ENCODE measurements at regions not wholly inside any gene's neighbourhood (a gene's known extent, or its start where the extent isn't known, plus 50 kb on each side); places are given as distances from the start of the nearest gene placed in this dataset.

GRCh38 chr13:90355162-90355751, 992.2 kb upstream of the MIR17HG start:
- no peak for DNase-seq (ENCODE audit: low spot score in 2 of 2)
- no peaks in the 10 kb centered on the region for H3K27me3 ChIP-seq
- H3K4me3 ChIP-seq = no peak overlapping the region
- intact Hi-C loops (cut with DNase I) = no loop called here
- no peak for TF ChIP-seq CTCF (IDR thresholded peaks at IDR 0.05)
- no peaks in the 10 kb centered on the region for H3K36me3 ChIP-seq
- H3K9me3 ChIP-seq = no peaks in the 10 kb centered on the region
- H3K27ac ChIP-seq = no peak overlapping the region
- no peaks in the 10 kb centered on the region for H3K4me1 ChIP-seq

- intact Hi-C loops (cut with DNase I) = no loop called here
- H3K27me3 ChIP-seq = no peaks in the 10 kb centered on the region
- H3K27ac ChIP-seq = no peak overlapping the region
- H3K4me3 ChIP-seq = no peak overlapping the region
- no peak for TF ChIP-seq CTCF (IDR thresholded peaks at IDR 0.05)
- H3K36me3 ChIP-seq = no peaks in the 10 kb centered on the region
- DNase-seq (ENCODE audit: low spot score in 2 of 2) = no peak
- no peaks in the 10 kb centered on the region for H3K4me1 ChIP-seq
- H3K9me3 ChIP-seq = no peaks in the 10 kb centered on the region
These were observed 986.7 kb upstream of the MIR17HG start for GRCh38 chr13:90360785-90361184.

GRCh38 chr13:90362707-90363106, 984.8 kb upstream of the MIR17HG start:
- no peaks in the 10 kb centered on the region for H3K9me3 ChIP-seq
- no peaks in the 10 kb centered on the region for H3K4me1 ChIP-seq
- H3K27me3 ChIP-seq = no peaks in the 10 kb centered on the region
- no peak for TF ChIP-seq CTCF (IDR thresholded peaks at IDR 0.05)
- intact Hi-C loops (cut with DNase I) = no loop called here
- DNase-seq (ENCODE audit: low spot score in 2 of 2) = no peak
- no peak overlapping the region for H3K27ac ChIP-seq
- H3K4me3 ChIP-seq = no peak overlapping the region
- no peaks in the 10 kb centered on the region for H3K36me3 ChIP-seq

- Histone ChIP-seq H3K9me3 (no peaks in the 10 kb centered on the region), H3K36me3 (no peaks in the 10 kb centered on the region), H3K27me3 (no peaks in the 10 kb centered on the region), H3K4me1 (no peaks in the 10 kb centered on the region), H3K4me3 (no peak overlapping the region), H3K27ac (no peak overlapping the region)
- intact Hi-C loops (cut with DNase I) = no loop called here
- no peak for TF ChIP-seq CTCF (IDR thresholded peaks at IDR 0.05)
- no peak for DNase-seq (ENCODE audit: low spot score in 2 of 2)
These were observed 982.4 kb upstream of the MIR17HG start for GRCh38 chr13:90365130-90365529.

- no peak for TF ChIP-seq CTCF (IDR thresholded peaks at IDR 0.05)
- H3K27ac ChIP-seq = no peak overlapping the region
- H3K9me3 ChIP-seq = no peaks in the 10 kb centered on the region
- H3K4me3 ChIP-seq = no peak overlapping the region
- DNase-seq (ENCODE audit: low spot score in 2 of 2) = no peak
- H3K4me1 ChIP-seq = no peaks in the 10 kb centered on the region
- no peaks in the 10 kb centered on the region for H3K36me3 ChIP-seq
- intact Hi-C loops (cut with DNase I) = no loop called here
- no peaks in the 10 kb centered on the region for H3K27me3 ChIP-seq
These were observed 973.3 kb upstream of the MIR17HG start for GRCh38 chr13:90374168-90374567.

- Histone ChIP-seq H3K27me3 (no peaks in the 10 kb centered on the region), H3K4me3 (no peak overlapping the region), H3K9me3 (no peaks in the 10 kb centered on the region), H3K27ac (no peak overlapping the region), H3K4me1 (no peaks in the 10 kb centered on the region), H3K36me3 (no peaks in the 10 kb centered on the region)
- no peak for DNase-seq (ENCODE audit: low spot score in 2 of 2)
- intact Hi-C loops (cut with DNase I) = no loop called here
- TF ChIP-seq CTCF (IDR thresholded peaks at IDR 0.05) = no peak
These were observed 971.6 kb upstream of the MIR17HG start for GRCh38 chr13:90375851-90376250.
